Ammon's horn (tissue), 1 donor: ENCODE measurements at regions not wholly inside any gene's neighbourhood (a gene's known extent, or its start where the extent isn't known, plus 50 kb on each side); places are given as distances from the start of the nearest gene placed in this dataset.
"Not testable (repeated sequence)": the region's sequence is repeated elsewhere in the genome, so short reads cannot be mapped to it uniquely, and the experiment has no call there.

Experiments
- DNase-seq: peaks from one replicate; pipeline ENCODE4 v3.0.0-alpha.2; 2016; ENCODE audit warnings: low spot score

DNA sequence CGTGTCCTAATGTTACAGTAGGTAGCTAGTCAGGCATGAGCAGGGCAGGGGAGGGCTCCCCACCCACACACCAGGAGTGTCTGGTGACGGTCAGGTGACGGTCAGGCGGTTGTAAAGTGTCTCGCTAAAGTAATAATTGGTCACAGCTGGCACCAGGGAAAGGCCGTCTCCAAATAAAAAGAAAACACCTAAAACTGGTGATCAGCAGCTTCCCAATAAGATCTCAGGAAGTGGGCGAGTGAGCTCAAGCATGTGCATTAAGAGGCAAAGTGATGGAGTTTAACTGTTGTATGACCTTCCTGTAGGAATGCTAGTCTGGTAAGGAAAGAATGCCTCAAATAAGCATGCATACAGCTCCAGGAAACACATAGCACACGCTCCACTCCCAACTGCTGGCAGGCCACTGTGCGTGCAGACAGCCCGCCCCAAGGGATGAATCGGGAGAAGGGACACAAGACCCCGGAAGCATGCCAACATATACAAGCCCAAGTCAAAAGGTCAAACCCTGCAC lies 177.1 kb downstream of the RNF144A start:
- no peak for DNase-seq

DNA sequence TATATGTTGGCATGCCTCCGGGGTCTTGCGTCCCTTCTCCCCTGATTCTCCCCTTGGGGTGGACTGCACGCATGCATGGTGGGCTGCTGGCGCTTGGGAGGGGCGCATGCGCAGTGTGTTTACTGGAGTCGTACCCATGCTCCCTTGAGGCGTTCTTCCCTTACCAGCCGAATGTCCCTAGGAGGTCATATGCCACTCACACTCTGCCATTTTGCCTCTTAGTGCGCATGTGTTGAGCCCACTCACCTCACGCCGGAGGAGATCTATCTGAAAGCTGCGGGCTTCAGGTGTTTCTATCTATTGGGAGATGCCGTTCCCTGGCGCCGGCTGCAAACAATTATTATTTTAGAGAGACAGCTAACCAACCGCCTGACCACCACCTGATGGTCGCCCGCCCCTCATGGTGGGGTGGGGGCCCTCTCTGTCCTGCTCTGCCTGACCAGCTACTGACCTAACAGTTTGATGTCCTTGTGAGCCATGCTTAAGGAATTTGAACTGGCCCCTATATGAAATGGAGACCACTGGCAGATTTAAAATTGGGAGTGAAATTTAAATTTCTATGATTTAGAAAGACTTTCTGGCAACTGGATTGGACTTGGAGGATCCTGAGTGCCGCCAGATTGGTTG lies 179.6 kb downstream of the RNF144A start:
- DNase-seq, result no peak

DNA sequence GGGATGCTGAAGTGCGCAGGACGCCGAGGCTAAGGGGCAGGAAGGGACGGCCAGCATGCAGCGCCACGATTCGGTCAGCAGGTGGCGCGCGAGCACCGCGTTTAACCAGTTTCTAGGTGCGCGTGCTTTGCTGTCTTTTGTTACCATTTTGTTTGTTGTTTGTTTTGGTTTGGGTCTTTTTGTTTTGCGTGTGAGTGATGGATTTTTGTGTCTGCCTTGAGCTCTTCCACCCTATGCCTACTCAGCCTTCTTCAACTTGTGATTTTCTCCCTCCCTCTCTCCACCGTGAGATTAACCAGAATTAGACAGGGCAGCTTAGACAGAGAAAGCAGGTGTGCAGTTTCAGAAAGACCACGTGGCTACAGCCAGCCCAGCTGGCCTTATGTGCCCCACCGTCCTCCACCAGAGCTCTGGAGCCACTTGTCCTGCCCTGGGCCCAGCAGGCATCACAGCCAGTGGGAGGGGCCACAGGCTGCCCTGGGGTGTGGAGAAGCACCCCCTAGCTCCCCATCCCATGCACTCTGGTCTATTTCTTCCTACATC lies 180.2 kb downstream of the RNF144A start:
- DNase-seq, result peak; percentile 86

DNA sequence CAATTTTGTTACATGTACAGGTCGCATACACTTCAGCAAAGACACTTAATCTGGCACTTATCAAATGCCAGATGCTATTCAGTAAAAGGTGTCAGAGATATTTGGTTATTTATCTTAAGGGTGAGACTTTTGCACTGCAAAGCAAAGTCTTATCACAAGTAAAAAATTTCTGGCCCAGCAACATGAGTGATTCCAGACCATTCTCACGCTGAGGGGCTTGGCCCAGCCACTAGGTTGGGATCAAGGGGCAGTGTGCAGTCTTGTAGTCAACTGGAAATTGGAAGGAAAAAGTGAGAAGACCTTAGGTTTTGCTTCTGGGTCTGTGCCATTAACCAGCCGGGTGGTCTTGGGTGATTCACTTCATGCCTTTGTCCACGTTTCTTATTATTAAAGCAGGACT lies 181.6 kb downstream of the RNF144A start:
- DNase-seq, result no peak

DNA sequence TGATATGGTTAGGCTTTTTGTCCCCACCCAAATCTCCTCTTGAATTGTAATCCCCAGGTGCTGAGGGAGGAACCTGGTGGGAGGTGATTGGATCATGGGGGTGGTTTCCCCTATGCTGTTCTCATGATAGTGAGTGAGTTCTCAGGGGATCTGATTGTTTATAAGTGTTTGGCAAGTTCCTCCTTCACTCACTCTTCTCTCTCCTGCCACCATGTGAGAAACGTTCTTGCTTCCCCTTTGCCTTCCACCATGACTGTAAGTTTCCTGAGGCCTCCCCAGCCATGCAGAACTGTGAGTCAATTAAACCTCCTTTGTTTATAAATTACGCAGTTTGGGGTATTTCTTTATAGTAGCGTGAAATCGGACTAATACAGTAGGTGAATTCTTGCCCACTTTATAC lies 182.5 kb downstream of the RNF144A start:
- not testable (repeated sequence) for DNase-seq

DNA sequence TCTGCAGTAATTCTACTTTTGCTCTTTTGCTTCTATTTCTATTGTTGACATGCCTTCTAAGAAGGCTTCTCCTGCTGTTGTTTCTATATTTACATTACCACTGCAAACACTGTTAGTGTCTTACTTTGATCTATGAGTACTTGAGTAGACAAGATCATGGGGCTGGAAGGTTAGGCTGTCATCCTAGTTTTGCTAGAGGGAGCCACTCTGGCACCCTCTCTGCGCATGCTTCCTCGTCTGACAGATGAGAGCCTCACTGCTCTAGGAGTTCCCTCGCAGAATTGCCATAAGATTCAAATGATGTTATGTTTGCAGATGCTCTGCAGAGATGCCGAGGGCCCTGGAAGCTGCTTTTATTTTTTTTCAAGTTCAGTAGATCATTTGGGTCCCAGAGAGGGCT lies 185.6 kb downstream of the RNF144A start:
- DNase-seq, result no peak

DNA sequence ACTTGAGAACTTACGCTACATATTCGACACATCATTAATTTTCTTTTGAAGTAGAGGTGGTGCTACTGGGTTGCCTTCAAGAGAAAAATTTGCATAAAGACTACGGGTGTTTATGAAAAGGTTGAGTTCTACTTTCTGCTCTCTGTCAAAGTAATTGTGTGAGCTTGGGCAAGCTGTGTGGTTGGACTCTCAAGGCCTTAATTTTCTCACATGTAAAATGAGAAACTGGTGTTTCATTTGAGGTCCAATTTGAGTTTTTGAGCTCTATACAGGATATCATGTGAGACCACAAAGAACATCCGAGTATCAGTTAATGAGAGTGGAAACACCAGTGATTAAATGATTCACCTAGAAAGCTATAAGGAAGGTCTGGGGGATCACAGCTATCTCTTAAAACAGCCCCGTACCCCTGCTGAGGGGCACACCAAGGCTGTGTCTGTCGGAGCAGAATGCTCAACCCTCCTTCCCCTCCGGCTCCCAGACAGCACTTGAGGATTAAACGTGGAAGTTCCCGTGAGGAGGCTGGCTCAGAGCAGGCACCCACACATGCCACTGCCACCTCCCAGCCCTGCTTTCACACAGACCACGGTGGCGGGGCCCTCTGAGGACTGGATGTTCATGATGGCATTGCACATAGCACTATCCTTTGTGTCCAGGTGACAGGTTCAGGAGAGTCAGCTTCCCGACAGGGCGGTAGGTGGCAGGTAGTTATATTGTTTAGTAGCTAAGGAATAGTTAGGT lies 191.8 kb downstream of the RNF144A start:
- DNase-seq, result no peak

DNA sequence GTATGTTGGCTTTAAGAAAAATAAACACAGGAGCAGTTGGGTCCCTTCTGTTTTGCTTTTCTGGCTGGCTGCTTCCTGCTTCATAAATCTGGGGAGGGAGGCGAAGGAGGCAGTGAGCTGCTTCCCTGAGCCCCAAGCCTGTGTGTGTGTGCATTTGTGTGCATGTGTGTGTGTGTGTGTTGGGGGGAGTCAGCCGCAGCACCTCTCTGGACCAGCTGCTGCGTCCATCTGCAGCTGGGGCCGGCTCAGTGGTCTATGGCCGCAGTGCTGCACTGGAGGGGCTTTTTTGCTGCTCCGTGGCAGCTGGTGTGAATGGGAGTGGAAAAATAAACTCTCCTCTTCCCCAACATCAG lies 192.3 kb downstream of the RNF144A start:
- DNase-seq, result no peak

DNA sequence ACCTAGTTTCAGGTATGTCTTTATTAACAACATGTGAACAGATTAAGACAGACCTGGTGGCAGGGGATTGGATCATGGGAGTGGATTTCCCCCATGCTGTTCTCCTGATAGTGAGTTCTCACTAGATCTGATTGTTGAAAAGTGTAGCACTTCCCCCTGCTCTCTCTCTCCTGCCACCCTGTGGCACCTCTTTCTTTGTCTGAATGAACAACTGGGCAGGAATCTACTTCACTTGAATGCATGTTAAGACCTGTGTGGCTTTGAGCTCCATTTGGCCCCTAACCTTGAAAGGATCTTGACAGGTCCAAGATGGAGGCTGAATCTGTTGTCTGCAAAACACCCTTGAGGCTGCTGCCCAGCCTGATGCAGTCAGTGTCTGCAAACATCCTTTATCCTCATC lies 194.4 kb downstream of the RNF144A start:
- DNase-seq, result no peak

DNA sequence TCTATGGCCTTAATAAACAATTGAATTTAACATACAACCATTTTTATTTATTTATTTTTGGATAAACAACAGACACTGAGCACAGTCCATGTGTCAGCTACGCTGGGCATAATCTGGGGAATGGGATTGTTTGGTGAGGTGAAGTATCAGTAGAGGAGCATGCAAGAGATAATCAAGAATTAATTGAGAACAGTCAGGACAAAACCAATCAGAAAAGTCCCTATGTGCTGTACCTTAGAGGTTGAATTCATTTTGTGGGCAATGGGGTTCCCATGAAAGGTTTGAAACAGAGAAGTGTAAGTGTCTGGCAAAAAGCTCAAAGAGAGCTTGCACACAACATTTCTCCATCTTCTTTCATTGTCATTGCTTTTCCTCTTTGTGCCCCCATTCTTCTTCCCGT lies 198.2 kb downstream of the RNF144A start:
- no peak for DNase-seq

DNA sequence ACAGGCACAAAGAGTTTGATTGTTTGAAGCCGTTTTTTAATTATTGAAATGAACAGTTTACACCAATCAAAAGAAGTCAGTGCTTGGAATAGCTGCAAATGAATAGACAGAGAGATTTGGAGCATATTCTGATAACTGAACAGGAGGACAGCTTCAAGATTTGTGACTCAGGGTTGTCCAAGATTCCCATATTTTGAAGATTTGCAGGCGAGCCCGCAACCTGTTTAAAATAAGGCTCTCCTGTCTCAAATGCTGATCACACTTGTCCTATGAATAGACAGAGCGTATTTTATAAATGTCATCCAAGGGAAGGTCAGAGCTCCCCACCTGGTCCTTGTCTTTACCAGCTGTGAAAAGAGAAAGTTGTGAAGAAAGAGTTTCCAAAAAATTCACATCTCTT lies 198.7 kb downstream of the RNF144A start:
- DNase-seq, result no peak

DNA sequence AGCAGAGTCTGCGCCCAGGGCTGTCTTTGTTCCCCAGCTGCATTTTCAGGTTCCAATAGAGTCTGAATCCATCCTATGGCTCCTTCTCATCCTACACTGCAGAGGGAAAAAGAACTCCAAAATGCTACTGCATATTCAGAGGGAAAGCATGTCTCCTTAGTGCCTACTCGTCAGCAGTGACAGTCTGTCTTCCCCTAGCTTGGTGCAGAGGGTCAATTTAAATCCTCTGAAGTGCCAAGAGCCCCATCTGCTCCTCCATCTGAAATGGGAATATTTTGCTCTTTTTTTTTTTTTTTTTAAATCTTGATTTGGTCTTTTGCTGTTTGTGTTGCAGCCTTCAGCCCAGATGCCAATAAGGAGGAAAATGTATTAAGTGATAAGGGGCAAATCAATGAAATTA lies 199.3 kb downstream of the RNF144A start:
- DNase-seq, result no peak

DNA sequence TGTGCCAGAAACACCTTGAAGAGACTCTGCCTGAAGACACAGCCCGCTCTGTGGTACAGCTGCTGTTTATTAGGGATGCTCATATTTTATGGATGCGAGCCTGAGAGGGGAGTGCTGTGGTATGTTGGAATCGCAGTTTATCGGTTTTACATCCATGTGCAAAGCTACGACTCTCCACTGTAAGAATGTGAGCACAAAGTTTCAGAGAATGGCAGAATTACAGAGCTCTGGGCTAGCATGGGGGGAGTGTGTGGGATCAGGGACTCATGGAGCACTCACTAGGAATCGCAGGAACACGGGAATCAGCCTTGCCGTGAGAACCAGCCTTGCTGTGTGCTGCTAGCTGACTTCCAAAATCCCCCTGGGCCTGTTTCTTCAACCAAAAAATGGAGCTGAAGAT lies 199.9 kb downstream of the RNF144A start:
- DNase-seq, result no peak

DNA sequence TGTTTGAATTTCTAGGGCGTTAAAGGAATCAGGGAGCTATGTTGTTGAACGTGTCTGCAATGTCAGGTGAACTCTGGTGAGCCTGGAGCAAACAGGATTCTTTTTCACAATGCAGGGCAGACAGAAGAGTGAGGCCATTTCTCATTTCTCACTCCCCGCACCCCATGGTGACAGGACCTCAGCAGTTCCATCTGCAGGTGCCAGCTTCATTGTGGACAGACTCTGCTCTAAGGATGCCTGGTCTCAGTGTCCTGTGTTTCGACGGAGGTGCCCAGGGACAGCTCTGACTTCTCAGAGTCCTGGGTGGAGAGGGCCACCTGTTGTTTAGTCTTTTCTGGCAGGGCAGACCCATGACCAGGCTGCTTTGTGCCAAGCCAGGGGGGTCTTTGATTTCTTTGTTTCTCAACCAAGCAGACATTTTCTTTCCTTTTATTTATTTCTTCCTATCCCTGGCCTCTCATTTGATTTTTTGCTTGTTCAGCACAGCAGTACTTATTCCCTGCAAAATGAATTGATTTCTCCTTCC lies 201.5 kb downstream of the RNF144A start:
- DNase-seq, result no peak

DNA sequence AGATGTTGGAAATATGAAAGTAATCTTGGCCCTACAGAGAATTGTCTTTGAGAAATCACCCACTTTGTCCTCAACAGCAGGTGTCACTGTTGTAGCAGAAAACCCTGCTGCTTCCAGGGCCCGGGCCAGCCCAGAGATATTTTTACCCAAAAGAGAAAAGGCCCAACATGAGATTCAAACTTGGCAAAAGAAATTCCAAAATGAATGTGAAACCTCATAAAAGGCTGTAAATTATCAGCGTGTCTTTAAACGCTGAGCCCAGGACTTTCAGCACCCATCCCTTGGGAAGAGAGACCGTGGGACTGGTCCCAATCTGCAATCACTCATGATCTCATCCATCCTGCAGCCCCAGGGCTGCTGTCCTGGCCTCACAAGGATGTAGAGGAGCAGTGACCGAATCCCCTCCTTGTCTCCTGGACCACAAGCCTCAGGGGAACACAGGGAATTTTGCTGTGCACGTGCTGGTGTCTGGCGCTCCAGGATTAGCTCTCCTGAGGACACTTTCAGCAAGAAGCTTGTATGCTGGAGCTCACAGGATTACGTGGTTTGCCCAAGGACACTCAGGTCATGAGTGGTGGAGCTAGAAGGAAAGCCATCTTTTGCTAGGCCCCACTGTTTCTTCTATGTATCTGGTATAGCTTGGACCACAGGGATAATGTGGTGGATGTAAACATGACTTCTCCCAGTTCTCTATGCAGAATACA lies 202.1 kb downstream of the RNF144A start:
- peak; percentile 46 for DNase-seq

DNA sequence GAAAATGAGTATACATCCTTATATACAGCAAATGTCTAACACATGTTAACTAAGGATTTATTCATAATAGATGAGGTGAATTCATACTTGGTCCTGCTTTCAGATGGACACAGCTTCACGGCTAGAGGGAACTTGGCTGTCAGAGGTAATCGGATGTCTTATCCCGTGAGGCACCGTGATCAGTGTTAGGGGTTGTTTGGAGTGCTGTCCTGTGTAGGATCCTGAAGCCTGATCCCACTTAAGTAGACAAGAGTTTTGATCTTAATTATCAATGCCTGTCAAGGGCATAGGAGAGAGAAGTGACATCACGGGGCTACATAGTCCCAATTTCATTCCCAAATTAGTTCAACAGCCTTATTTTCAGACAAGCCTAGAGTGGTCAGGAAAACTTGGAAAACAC lies 204.6 kb downstream of the RNF144A start:
- DNase-seq, result no peak

DNA sequence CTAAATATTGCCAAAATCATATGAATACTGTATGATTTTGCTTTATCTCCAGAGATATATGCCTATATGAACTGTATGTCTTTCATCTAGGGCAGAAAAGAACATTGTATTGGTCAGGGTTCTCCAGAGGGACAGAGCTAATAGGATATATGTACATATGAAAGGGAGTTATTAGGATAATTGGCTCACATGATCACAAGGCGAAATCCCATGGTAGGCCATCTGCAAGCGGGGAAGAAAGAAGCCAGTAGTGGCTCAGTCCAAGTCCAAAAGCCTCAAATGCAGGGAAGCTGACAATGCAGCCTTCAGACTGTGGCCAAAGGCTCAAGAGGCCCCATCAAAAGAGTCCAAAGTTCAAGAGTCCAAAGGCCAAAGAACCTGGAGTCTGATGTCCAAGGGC lies 209.9 kb downstream of the RNF144A start:
- DNase-seq, result no peak

DNA sequence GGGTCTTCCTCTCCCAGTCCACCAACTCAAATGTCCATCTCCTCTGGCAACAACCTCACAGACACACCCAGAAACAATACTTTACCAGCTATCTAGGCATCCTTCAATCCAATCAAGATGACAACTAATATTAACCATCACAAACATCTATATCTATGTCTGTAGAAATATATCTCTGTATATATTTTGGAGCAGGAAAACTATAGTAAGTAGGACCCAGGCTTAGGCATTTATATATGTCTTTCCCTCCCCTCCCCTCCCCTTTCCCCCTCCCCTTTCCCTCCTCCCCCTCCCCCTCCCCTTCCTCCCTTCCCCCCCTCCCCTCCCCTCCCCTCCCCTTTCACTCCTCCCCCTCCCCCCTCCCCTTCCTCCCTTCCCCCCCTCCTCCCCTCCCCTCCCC lies 210.5 kb downstream of the RNF144A start:
- no peak for DNase-seq

DNA sequence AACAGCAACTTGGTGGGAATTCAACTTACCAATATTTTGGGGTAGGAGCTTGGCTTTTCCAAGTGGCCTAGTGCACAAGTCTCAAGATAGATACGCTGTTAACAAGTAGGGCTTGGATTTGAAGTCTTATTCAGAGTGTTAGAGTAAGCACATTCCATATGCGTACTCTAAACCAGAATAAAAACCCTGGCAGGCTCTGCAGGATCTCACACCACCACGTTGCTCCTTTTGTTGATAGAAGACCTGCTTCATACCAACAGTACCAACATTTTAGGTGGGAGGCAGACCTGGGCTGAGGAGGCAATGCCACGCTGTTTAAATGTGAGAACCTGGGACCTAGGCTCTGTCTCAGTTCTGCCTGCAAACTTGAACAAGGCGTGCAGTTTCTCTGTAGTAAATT lies 214.0 kb downstream of the RNF144A start:
- DNase-seq, result no peak

DNA sequence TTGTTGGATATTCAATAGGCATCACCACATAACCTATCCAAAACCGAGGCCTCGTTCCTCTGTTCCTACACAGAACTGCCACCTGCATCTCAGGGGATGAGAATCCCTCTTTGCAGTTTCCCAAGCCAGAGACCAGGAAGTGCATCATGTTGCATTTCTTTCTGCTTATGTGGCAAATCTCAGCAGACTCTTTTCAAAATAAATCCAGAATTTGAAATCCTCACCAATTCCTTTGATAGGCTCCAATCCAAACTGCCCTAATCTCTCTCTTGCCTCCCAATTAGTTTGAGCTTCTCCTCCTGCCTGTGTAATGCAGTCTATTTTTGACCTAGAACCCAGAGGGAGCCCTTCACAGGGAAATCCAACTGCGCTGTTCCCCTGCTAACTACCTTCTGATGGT lies 215.5 kb downstream of the RNF144A start:
- DNase-seq, result no peak

DNA sequence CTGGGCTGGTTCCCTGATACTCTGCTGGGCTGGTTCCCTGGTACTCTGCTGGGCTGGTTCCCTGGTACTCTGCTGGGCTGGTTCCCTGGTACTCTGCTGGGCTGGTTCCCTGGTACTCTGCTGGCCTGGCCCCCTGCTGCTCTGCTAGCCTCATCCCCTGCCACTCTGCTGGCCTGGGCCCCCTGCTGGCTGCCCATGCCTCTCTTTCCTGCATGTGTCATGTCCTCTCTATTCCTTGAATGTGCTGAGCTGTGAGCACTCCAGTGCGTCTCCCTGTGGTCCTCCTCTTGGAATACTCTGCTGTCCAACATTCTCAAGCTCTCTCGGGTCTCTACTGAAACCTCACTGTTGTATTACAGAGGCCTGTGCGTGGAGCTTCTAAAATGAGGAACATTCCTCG lies 216.3 kb downstream of the RNF144A start:
- DNase-seq, result no peak

DNA sequence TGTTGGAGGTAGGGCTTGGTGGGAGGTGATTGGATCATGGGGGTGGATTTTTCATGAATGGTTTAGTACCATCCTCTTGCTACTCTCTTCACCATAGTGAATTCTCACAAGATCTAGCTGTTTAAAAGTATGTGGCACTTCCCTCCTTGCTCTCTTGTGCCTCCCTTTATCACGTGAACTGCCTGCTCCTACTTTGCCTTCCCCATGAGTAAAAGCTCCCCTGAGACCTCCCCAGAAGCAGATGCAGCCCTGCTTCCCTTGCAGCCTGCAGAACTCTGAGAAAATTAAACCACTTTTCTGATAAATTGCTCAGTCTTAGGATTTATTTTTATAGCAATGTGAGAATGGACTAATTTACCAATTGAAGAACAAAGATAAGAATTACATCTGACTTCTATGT lies 223.1 kb downstream of the RNF144A start:
- no peak for DNase-seq

DNA sequence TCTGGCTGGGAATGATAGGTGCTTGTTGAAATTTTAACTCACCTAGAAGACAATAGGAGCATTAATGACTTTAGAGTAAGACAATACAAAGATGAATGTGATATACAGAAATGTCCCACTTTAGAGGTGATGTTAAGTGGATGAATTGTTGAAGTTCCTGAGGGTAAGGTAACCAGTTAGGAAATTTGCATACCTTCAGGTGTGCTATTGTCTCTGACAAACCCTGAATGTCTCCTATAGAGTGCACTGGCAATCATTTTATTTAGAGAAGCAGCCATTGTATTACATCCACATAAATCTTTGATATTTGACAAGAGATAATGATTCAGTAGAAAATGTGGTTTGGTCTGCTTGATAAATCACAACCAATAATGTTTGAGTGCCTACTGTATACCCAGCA lies 228.5 kb downstream of the RNF144A start:
- DNase-seq, result no peak
